HepG2 (cell line): ENCODE measurements at regions not wholly inside any gene's neighbourhood (a gene's known extent, or its start where the extent isn't known, plus 50 kb on each side); places are given as distances from the start of the nearest gene placed in this dataset.

Experiments
- ATAC-seq: fragments of 200-7000 bp; cut with Tn5 transposase; 3 replicates; pipeline ENCODE4 v1.9.1; 2020; ENCODE audit warnings: mild to moderate bottlenecking, moderate library complexity
- BruUV-seq: library from RNA; stranded (reverse); fragments of 400-500 nt; replicated peaks from 2 replicates; lab custom pipeline; 2021; lab: Mats Ljungman, UMichigan
- CTCF ChIA-PET: fragments of 300-600 bp; formaldehyde crosslinking; extraction: SDS; loops from one replicate; lab custom pipeline; 2021; ENCODE audit warnings: low total read pairs, inconsistent platforms, low intra/inter-chr PET ratio; lab: Yijun Ruan, JAX
- POLR2A ChIA-PET: fragments of 350-600 bp; sonication (Branson Sonifier 250); formaldehyde crosslinking; loops from one replicate; lab custom pipeline; 2020; ENCODE audit warnings: antibody characterized with exemption, inconsistent platforms; lab: Yijun Ruan, JAX
- DNase-seq: peaks from one replicate; pipeline ENCODE4 v3.0.0-alpha.2; 2015; ENCODE audit warnings: low spot score
- FAIRE-seq: peaks from 3 replicates; lab custom pipeline; 2011; peaks lifted over from hg19 to GRCh38; lab: Jason Lieb, UNC
- H2AFZ ChIP-seq: one replicate; pipeline ENCODE4 v1.6.1; 2011; ENCODE audit warnings: low read length, inconsistent platforms
- H3K27ac ChIP-seq: fragments of 300-600 bp; 3 replicates; pipeline ENCODE4 v1.8.0; 2011; ENCODE audit warnings: mixed run types, mild to moderate bottlenecking, mixed read lengths, low read length, inconsistent platforms; ENCODE audit not compliant: insufficient read depth; ENCODE audit errors: extremely low read length
- H3K27me3 ChIP-seq, 2 experiments: fragments of 200-600 bp in 1 of 2; 2 replicates in 1 of 2; 3 replicates in 1 of 2; pipeline versions ENCODE4 v1.6.0 to v1.8.0; 2011; ENCODE audit warnings: low read length in 2 of 2, mild to moderate bottlenecking in 2 of 2, moderate library complexity in 2 of 2, inconsistent platforms in 1 of 2; ENCODE audit not compliant: insufficient read depth in 2 of 2, control insufficient read depth in 1 of 2
- H3K36me3 ChIP-seq, 2 experiments: fragments of 200-600 bp in 1 of 2; replicated peaks in 1 of 2; 2 replicates in 1 of 2; 3 replicates in 1 of 2; pipeline versions ENCODE4 v1.5.1 to v1.8.0; 2011; ENCODE audit warnings: low read length in 2 of 2, inconsistent platforms in 1 of 2; ENCODE audit not compliant: insufficient read depth in 2 of 2, control insufficient read depth in 1 of 2
- H3K4me1 ChIP-seq: 2 replicates; pipeline ENCODE4 v1.5.1; 2012; ENCODE audit warnings: low read length, inconsistent platforms; ENCODE audit not compliant: insufficient read depth
- H3K4me2 ChIP-seq: 2 replicates; pipeline ENCODE4 v1.6.0; 2011; ENCODE audit warnings: low read depth, low read length, inconsistent platforms
- H3K4me3 ChIP-seq, 3 experiments: fragments of 200-600 bp in 1 of 3; sonication (generic), shearing (Covaris generic) in 1 of 3; replicated peaks in 1 of 3; 2 replicates each; pipeline ENCODE4 v1.5.1; 2011 to 2016; ENCODE audit warnings: low read length in 3 of 3, inconsistent platforms in 2 of 3, low read depth in 2 of 3, mild to moderate bottlenecking in 2 of 3, control low read depth in 1 of 3, mixed read lengths in 1 of 3; ENCODE audit not compliant: insufficient read depth in 1 of 3
- H3K79me2 ChIP-seq: one replicate; pipeline ENCODE4 v1.6.1; 2011; ENCODE audit warnings: low read length, inconsistent platforms; ENCODE audit not compliant: insufficient read depth
- H3K9ac ChIP-seq: 2 replicates; pipeline ENCODE4 v1.6.0; 2011; ENCODE audit warnings: mild to moderate bottlenecking, low read depth, low read length, inconsistent platforms; ENCODE audit not compliant: insufficient read depth
- H3K9me3 ChIP-seq: 2 replicates; pipeline ENCODE4 v1.5.1; 2012; ENCODE audit warnings: mild to moderate bottlenecking, low read length
- H4K20me1 ChIP-seq: 2 replicates; pipeline ENCODE4 v1.6.0; 2011; ENCODE audit warnings: inconsistent platforms, mild to moderate bottlenecking, low read length, moderate library complexity; ENCODE audit not compliant: insufficient read depth
- ATAD3A ChIP-seq: sonication (generic); formaldehyde crosslinking; IDR thresholded peaks from 2 replicates; pipeline ENCODE4 v1.4.0; 2020; ENCODE audit warnings: missing genetic modification reagents
- ELF4 ChIP-seq: sonication (generic); formaldehyde crosslinking; IDR thresholded peaks from 2 replicates; pipeline ENCODE4 v1.5.0; 2020; ENCODE audit warnings: missing genetic modification reagents, mild to moderate bottlenecking, moderate library complexity, borderline replicate concordance
- HMGA1 ChIP-seq: sonication (generic); formaldehyde crosslinking; conservative IDR thresholded peaks from 2 replicates; pipeline ENCODE4 v1.4.0; 2020; ENCODE audit warnings: missing genetic modification reagents
- HNF4A ChIP-seq: sonication (generic); formaldehyde crosslinking; IDR thresholded peaks from 2 replicates; pipeline ENCODE4 v1.4.0; 2020; ENCODE audit warnings: missing genetic modification reagents
- HOXA5 ChIP-seq: sonication (generic); formaldehyde crosslinking; IDR thresholded peaks from 2 replicates; pipeline ENCODE4 v1.4.0; 2020; ENCODE audit warnings: missing genetic modification reagents
- LCORL ChIP-seq, 2 experiments: fragments of 450-650 bp in 1 of 2; sonication (generic) in 1 of 2; formaldehyde crosslinking in 1 of 2; IDR thresholded peaks; 2 replicates each; pipeline versions ENCODE4 v1.5.0 to v1.6.1; 2017 to 2020; ENCODE audit warnings: antibody characterized with exemption in 1 of 2, missing genetic modification reagents in 1 of 2
- MIXL1 ChIP-seq: IDR thresholded peaks from 2 replicates; pipeline ENCODE4 v1.6.1; 2016
- NR2F6 ChIP-seq, 2 experiments: IDR thresholded peaks; 2 replicates each; pipeline ENCODE4 v1.6.1; 2016; ENCODE audit warnings: antibody characterized with exemption in 1 of 2, mild to moderate bottlenecking in 1 of 2
- RXRA ChIP-seq: sonication (generic); formaldehyde crosslinking; IDR thresholded peaks from 2 replicates; pipeline ENCODE4 v1.5.1; 2020; ENCODE audit warnings: missing genetic modification reagents
- SMAD9 ChIP-seq: sonication (generic); formaldehyde crosslinking; IDR thresholded peaks from 2 replicates; pipeline ENCODE4 v1.5.1; 2020; ENCODE audit warnings: mild to moderate bottlenecking, missing genetic modification reagents
- YY1 ChIP-seq: IDR thresholded peaks from 2 replicates; pipeline ENCODE4 v1.6.1; 2011; ENCODE audit warnings: low read length, low read depth, moderate library complexity, mild to moderate bottlenecking; ENCODE audit not compliant: insufficient read depth, insufficient replicate concordance
- ZBTB20 ChIP-seq: sonication (generic); formaldehyde crosslinking; IDR thresholded peaks from 2 replicates; pipeline ENCODE4 v1.8.1; 2023; ENCODE audit warnings: missing genetic modification reagents, low read depth, mild to moderate bottlenecking, borderline replicate concordance
- ZNF749 ChIP-seq: sonication (generic); formaldehyde crosslinking; IDR thresholded peaks from 2 replicates; pipeline ENCODE4 v1.8.0; 2022; ENCODE audit warnings: mild to moderate bottlenecking, missing genetic modification reagents, moderate library complexity, borderline replicate concordance
- WGBS: methylation state at CpG from one replicate; pipeline ENCODE4 v1.1.6; 2017; ENCODE audit warnings: low lambda C conversion rate; 5-methylcytosine and 5-hydroxymethylcytosine counted together
- in situ Hi-C: cut with HindIII; loops from 2 replicates; pipeline ENCODE4 v1.10.0; 2017; ENCODE audit warnings: low pct_unique_long_range_greater_than_20kb; ENCODE audit not compliant: extremely low pct_ligation_motif_present
- intact Hi-C: fragments of 100-400 bp; cut with micrococcal nuclease; formaldehyde crosslinking; loops from one replicate; pipeline ENCODE4 v1.10.0; 2022; ENCODE audit not compliant: unreplicated experiment
- TF ChIP-seq, protein P1 (sequence below): sonication (generic); formaldehyde crosslinking; IDR thresholded peaks from 2 replicates; pipeline ENCODE4 v1.4.0; 2020; ENCODE audit warnings: low read depth, missing genetic modification reagents
- TF ChIP-seq, protein P2 (sequence below): sonication (generic); formaldehyde crosslinking; IDR thresholded peaks from 2 replicates; pipeline ENCODE4 v1.4.0; 2020; ENCODE audit warnings: missing genetic modification reagents, borderline replicate concordance

DNA sequence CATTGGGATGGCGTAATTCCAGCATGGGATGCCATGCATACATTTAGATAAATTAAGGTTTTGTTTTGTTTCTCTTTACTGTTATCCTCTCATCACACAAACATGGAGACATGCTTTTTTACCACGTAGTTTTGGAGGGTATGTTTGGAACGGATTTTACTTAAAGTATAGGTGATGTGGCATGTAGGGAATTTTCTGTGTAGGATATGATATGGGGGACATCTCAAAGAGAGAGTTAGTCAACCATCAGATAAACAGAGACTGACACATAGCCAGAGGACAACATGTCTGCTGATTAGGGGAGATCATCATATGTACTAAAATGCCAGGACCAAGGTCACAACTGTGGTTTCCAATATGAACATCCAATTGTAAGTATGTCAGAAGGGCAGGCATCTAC is 503.9 kb downstream of the HAPSTR1 start:
- no peak overlapping the region for H3K4me3 ChIP-seq
- no peaks in the 10 kb centered on the region for H3K36me3 ChIP-seq
- H3K4me1 ChIP-seq = no peaks in the 10 kb centered on the region
- no peak for FAIRE-seq
- in situ Hi-C loops = no loop called here
- TF ChIP-seq MIXL1 (CRISPR knock-in tag) = no peak
- TF ChIP-seq ZNF749 (CRISPR knock-in tag) = no peak
- TF ChIP-seq SMAD9 (CRISPR knock-in tag) = no peak
- TF ChIP-seq ZBTB20 = no peak
- no peak for TF ChIP-seq NR2F6 (IDR thresholded peaks at IDR 0.05)
- no peak for TF ChIP-seq NR2F6 (CRISPR knock-in tag; IDR thresholded peaks at IDR 0.05)
- TF ChIP-seq, protein P1, sequence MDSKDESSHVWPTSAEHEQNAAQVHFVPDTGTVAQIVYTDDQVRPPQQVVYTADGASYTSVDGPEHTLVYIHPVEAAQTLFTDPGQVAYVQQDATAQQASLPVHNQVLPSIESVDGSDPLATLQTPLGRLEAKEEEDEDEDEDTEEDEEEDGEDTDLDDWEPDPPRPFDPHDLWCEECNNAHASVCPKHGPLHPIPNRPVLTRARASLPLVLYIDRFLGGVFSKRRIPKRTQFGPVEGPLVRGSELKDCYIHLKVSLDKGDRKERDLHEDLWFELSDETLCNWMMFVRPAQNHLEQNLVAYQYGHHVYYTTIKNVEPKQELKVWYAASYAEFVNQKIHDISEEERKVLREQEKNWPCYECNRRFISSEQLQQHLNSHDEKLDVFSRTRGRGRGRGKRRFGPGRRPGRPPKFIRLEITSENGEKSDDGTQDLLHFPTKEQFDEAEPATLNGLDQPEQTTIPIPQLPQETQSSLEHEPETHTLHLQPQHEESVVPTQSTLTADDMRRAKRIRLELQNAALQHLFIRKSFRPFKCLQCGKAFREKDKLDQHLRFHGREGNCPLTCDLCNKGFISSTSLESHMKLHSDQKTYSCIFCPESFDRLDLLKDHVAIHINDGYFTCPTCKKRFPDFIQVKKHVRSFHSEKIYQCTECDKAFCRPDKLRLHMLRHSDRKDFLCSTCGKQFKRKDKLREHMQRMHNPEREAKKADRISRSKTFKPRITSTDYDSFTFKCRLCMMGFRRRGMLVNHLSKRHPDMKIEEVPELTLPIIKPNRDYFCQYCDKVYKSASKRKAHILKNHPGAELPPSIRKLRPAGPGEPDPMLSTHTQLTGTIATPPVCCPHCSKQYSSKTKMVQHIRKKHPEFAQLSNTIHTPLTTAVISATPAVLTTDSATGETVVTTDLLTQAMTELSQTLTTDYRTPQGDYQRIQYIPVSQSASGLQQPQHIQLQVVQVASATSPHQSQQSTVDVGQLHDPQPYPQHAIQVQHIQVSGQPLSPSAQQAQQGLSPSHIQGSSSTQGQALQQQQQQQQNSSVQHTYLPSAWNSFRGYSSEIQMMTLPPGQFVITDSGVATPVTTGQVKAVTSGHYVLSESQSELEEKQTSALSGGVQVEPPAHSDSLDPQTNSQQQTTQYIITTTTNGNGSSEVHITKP (CRISPR knock-in tag) = no peak
- no peak for TF ChIP-seq HMGA1 (CRISPR knock-in tag)
- TF ChIP-seq HNF4A (CRISPR knock-in tag) = no peak
- TF ChIP-seq, protein P2, sequence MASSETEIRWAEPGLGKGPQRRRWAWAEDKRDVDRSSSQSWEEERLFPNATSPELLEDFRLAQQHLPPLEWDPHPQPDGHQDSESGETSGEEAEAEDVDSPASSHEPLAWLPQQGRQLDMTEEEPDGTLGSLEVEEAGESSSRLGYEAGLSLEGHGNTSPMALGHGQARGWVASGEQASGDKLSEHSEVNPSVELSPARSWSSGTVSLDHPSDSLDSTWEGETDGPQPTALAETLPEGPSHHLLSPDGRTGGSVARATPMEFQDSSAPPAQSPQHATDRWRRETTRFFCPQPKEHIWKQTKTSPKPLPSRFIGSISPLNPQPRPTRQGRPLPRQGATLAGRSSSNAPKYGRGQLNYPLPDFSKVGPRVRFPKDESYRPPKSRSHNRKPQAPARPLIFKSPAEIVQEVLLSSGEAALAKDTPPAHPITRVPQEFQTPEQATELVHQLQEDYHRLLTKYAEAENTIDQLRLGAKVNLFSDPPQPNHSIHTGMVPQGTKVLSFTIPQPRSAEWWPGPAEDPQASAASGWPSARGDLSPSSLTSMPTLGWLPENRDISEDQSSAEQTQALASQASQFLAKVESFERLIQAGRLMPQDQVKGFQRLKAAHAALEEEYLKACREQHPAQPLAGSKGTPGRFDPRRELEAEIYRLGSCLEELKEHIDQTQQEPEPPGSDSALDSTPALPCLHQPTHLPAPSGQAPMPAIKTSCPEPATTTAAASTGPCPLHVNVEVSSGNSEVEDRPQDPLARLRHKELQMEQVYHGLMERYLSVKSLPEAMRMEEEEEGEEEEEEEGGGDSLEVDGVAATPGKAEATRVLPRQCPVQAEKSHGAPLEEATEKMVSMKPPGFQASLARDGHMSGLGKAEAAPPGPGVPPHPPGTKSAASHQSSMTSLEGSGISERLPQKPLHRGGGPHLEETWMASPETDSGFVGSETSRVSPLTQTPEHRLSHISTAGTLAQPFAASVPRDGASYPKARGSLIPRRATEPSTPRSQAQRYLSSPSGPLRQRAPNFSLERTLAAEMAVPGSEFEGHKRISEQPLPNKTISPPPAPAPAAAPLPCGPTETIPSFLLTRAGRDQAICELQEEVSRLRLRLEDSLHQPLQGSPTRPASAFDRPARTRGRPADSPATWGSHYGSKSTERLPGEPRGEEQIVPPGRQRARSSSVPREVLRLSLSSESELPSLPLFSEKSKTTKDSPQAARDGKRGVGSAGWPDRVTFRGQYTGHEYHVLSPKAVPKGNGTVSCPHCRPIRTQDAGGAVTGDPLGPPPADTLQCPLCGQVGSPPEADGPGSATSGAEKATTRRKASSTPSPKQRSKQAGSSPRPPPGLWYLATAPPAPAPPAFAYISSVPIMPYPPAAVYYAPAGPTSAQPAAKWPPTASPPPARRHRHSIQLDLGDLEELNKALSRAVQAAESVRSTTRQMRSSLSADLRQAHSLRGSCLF = no peak
- no peak for TF ChIP-seq ELF4 (CRISPR knock-in tag)
- no peak for TF ChIP-seq ATAD3A (CRISPR knock-in tag)
- TF ChIP-seq RXRA = no peak
- TF ChIP-seq LCORL (IDR thresholded peaks at IDR 0.05) = no peak
- TF ChIP-seq LCORL (CRISPR knock-in tag; IDR thresholded peaks at IDR 0.05) = no peak
- no peak for TF ChIP-seq HOXA5 (CRISPR knock-in tag)
- TF ChIP-seq YY1 = no peak
- TF ChIP-seq, all 625 proteins: peak for 0
- ATAC-seq (no peak), DNase-seq (no peak)
- Histone ChIP-seq H3K27me3 (peaks cover 0 to 14% of the 10 kb centered on the region in 2 experiments; a peak in 1 of 5 replicates), H3K79me2 (no peaks in the 10 kb centered on the region), H3K9me3 (no peaks in the 10 kb centered on the region), H4K20me1 (no peaks in the 10 kb centered on the region), H3K9ac (no peak overlapping the region), H3K4me2 (no peak overlapping the region), H2AFZ (no peak overlapping the region), H3K27ac (no peak overlapping the region)
- under 1% methylated on average over 3 of the region's 3 CpGs for WGBS
- no TSS peak for BruUV-seq
- POLR2A ChIA-PET = no interaction called here
- intact Hi-C loops = no loop called here
- CTCF ChIA-PET = no interaction called here
